ENCODE measurements at regions not wholly inside any gene's neighbourhood (a gene's known extent, or its start where the extent isn't known, plus 50 kb on each side); places are given as distances from the start of the nearest gene placed in this dataset.

GRCh38 chr2:164066095-164066494 is 330.3 kb upstream of the FIGN start:
- H3K27ac ChIP-seq: peak overlapping the region; percentile 50
- TF ChIP-seq, protein P1, sequence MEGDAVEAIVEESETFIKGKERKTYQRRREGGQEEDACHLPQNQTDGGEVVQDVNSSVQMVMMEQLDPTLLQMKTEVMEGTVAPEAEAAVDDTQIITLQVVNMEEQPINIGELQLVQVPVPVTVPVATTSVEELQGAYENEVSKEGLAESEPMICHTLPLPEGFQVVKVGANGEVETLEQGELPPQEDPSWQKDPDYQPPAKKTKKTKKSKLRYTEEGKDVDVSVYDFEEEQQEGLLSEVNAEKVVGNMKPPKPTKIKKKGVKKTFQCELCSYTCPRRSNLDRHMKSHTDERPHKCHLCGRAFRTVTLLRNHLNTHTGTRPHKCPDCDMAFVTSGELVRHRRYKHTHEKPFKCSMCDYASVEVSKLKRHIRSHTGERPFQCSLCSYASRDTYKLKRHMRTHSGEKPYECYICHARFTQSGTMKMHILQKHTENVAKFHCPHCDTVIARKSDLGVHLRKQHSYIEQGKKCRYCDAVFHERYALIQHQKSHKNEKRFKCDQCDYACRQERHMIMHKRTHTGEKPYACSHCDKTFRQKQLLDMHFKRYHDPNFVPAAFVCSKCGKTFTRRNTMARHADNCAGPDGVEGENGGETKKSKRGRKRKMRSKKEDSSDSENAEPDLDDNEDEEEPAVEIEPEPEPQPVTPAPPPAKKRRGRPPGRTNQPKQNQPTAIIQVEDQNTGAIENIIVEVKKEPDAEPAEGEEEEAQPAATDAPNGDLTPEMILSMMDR (IDR thresholded peaks at IDR 0.05): no peak
- TF ChIP-seq ZFX (IDR thresholded peaks at IDR 0.05; ENCODE audit: borderline replicate concordance): no peak

DNA sequence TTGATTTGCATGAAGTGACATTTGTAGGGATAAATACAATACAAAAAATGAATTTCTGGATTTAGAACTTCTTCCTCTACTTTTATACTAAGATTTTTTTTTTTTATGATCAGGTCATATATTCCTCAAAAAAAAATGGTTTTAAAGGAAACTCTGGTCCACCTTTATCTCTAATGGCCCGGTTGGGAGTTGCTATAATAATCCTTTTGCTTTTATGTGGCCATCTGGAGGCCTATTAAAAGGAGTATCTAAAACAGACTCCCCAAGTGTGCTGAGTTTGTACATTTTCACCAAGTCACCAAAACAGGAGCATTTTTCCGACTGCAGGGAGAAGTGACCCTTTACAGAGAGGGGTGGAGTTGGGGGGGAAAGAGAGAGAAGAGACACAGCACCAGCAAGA is 329.2 kb upstream of the FIGN start:
- no peak overlapping the region for H3K27ac ChIP-seq
- TF ChIP-seq, protein P1 (IDR thresholded peaks at IDR 0.05): no peak
- no peak for TF ChIP-seq ZFX (IDR thresholded peaks at IDR 0.05; ENCODE audit: borderline replicate concordance)

DNA sequence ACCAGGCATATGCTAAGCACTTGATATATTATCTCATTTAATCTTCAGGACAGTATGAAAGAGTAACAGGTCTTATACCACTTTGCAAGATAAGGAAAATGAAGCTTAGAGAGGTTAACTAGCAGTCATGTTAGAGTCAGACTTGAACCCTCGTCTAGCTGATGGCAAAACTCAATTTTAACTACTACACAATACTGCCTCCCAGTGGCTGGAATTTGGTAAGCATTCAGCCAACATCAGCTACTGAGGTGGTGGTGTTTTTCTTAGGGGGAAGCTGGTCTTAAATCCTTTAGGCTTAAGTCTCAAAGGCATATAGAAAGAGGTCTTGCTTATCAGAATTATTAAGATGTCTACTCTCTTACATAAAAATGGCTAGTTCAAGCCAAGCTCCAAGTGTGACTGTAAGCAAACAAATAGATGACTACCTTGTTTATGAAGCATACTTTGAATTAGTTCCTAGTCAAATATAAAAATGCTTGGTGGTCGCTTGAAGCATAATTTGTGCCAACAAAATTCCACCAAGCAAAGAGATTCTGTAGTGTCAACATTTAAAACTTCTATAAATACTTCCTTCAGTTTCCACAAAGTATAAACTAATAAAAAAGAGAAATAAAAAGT is 325.4 kb upstream of the FIGN start:
- TF ChIP-seq ZFX (IDR thresholded peaks at IDR 0.05; ENCODE audit: borderline replicate concordance): no peak
- TF ChIP-seq, protein P1 (IDR thresholded peaks at IDR 0.05): peak; percentile 58

DNA sequence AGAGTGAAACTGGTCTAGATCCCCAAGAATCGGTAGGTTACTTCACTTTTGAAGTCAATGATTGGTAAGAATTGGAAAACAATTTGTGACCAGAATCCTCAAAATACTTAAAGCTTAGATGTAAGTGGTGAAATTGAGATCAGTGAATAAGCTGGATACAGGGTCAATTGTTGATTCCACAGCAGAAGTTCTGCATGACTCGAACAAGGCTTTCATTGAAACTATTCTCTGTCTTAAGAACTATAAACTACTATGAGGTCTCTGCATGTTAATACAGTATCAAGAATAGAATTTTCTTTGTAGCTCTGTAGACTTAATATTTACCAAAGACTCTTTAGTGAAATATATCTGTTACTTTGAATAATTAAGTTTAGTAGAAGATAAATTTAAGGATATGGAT is 324.2 kb upstream of the FIGN start:
- no peak overlapping the region for H3K27ac ChIP-seq
- no peak for TF ChIP-seq ZFX (IDR thresholded peaks at IDR 0.05; ENCODE audit: borderline replicate concordance)
- TF ChIP-seq, protein P1 (IDR thresholded peaks at IDR 0.05): no peak

More for the DNA sequence above, 325.4 kb upstream of the FIGN start:
- no peak overlapping the region for H3K27ac ChIP-seq

GRCh38 chr2:164055623-164056022 is 319.8 kb upstream of the FIGN start:
- H3K27ac ChIP-seq: no peak overlapping the region
- TF ChIP-seq, protein P1 (IDR thresholded peaks at IDR 0.05): no peak
- no peak for TF ChIP-seq ZFX (IDR thresholded peaks at IDR 0.05; ENCODE audit: borderline replicate concordance)

GRCh38 chr2:164054651-164055050 is 318.8 kb upstream of the FIGN start:
- H3K27ac ChIP-seq: no peak overlapping the region
- TF ChIP-seq, protein P1 (IDR thresholded peaks at IDR 0.05): no peak
- no peak for TF ChIP-seq ZFX (IDR thresholded peaks at IDR 0.05; ENCODE audit: borderline replicate concordance)

DNA sequence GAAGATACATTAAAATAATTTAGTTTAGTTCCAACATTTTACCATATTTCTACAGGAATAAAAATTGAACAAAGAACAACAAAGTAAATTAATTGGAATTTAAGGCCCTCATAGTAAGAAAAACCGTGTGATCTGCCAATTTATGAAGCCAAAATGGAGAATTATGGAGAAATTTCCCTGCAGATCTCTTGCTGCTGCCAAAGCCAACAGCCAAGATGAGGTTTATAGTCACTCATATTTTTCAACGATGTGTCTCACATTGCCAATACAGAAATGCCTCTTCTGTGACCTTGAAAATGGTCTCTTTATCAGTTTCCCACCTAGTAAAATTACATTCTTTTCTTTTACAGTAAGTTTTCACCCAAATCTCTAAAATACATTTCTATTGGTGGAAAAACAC is 317.2 kb upstream of the FIGN start:
- H3K27ac ChIP-seq: no peak overlapping the region
- TF ChIP-seq ZFX (IDR thresholded peaks at IDR 0.05; ENCODE audit: borderline replicate concordance): no peak
- TF ChIP-seq, protein P1 (IDR thresholded peaks at IDR 0.05): no peak
